ENCODE measurements at regions not wholly inside any gene's neighbourhood (a gene's known extent, or its start where the extent isn't known, plus 50 kb on each side); places are given as distances from the start of the nearest gene placed in this dataset.

GRCh38 chr4:10872833-10873517 lies 188.4 kb upstream of the CLNK start:
- no peaks in the 10 kb centered on the region for H3K9me2 ChIP-seq (replicated peaks; ENCODE audit: low read depth, low read length)
- peak overlapping the region; percentile 7 for H3K4me2 ChIP-seq (ENCODE audit: low read depth, low read length, poor library complexity, severe bottlenecking)

GRCh38 chr4:10866666-10867065 lies 182.1 kb upstream of the CLNK start:
- no peaks in the 10 kb centered on the region for H3K9me3 ChIP-seq (ENCODE audit: insufficient read depth, low read depth, low read length)
- no peaks in the 10 kb centered on the region for H3K79me2 ChIP-seq (ENCODE audit: insufficient read depth, low read length)
- H3K9ac ChIP-seq (ENCODE audit: low read depth, low read length, poor library complexity, severe bottlenecking): no peak overlapping the region
- H3K4me3 ChIP-seq (ENCODE audit: low read length, poor library complexity, severe bottlenecking): no peak overlapping the region
- H3F3A ChIP-seq (ENCODE audit: low read depth): no peaks in the 10 kb centered on the region
- no peaks in the 10 kb centered on the region for H3K27me3 ChIP-seq (ENCODE audit: insufficient read depth, low read length, poor library complexity, severe bottlenecking)
- no peak overlapping the region for H2AFZ ChIP-seq (ENCODE audit: low read length)
- no peak overlapping the region for H3K4me2 ChIP-seq (ENCODE audit: low read depth, low read length, poor library complexity, severe bottlenecking)
- peaks cover 7% of the 10 kb centered on the region for H3K4me1 ChIP-seq (ENCODE audit: insufficient read depth, low read length, poor library complexity, severe bottlenecking)
- H3K9me2 ChIP-seq (replicated peaks; ENCODE audit: low read depth, low read length): no peaks in the 10 kb centered on the region
- TF ChIP-seq EZH2phosphoT487 (IDR thresholded peaks at IDR 0.05; ENCODE audit: borderline replicate concordance) (no peak), CTCF (conservative IDR thresholded peaks at IDR 0.05; ENCODE audit: low read length) (no peak)
- no peaks in the 10 kb centered on the region for H4K20me1 ChIP-seq (ENCODE audit: insufficient read depth, low read length, poor library complexity, severe bottlenecking)
- peaks cover 5% of the 10 kb centered on the region for H3K36me3 ChIP-seq (ENCODE audit: insufficient read depth, low read length)

More at GRCh38 chr4:10872833-10873517, 188.4 kb upstream of the CLNK start:
- Histone ChIP-seq H3K79me2 (ENCODE audit: insufficient read depth, low read length) (no peaks in the 10 kb centered on the region), H3K36me3 (ENCODE audit: insufficient read depth, low read length) (peaks cover 32% of the 10 kb centered on the region), H3K9ac (ENCODE audit: low read depth, low read length, poor library complexity, severe bottlenecking) (no peak overlapping the region), H3K4me3 (ENCODE audit: low read length, poor library complexity, severe bottlenecking) (no peak overlapping the region), H2AFZ (ENCODE audit: low read length) (no peak overlapping the region), H3K27me3 (ENCODE audit: insufficient read depth, low read length, poor library complexity, severe bottlenecking) (no peaks in the 10 kb centered on the region), H4K20me1 (ENCODE audit: insufficient read depth, low read length, poor library complexity, severe bottlenecking) (no peaks in the 10 kb centered on the region), H3K9me3 (ENCODE audit: insufficient read depth, low read depth, low read length) (no peaks in the 10 kb centered on the region), H3F3A (ENCODE audit: low read depth) (no peaks in the 10 kb centered on the region), H3K4me1 (ENCODE audit: insufficient read depth, low read length, poor library complexity, severe bottlenecking) (peaks cover 12% of the 10 kb centered on the region)
- TF ChIP-seq CTCF (conservative IDR thresholded peaks at IDR 0.05; ENCODE audit: low read length): no peak; the same call in 1 of the 2 replicates
- TF ChIP-seq EZH2phosphoT487 (IDR thresholded peaks at IDR 0.05; ENCODE audit: borderline replicate concordance): no peak

- Histone ChIP-seq H3F3A (ENCODE audit: low read depth) (no peaks in the 10 kb centered on the region), H2AFZ (ENCODE audit: low read length) (no peak overlapping the region), H3K27me3 (ENCODE audit: insufficient read depth, low read length, poor library complexity, severe bottlenecking) (no peaks in the 10 kb centered on the region), H3K36me3 (ENCODE audit: insufficient read depth, low read length) (peaks cover 12% of the 10 kb centered on the region; the same call in 1 of the 2 replicates), H4K20me1 (ENCODE audit: insufficient read depth, low read length, poor library complexity, severe bottlenecking) (no peaks in the 10 kb centered on the region), H3K4me3 (ENCODE audit: low read length, poor library complexity, severe bottlenecking) (no peak overlapping the region), H3K4me2 (ENCODE audit: low read depth, low read length, poor library complexity, severe bottlenecking) (no peak overlapping the region), H3K4me1 (ENCODE audit: insufficient read depth, low read length, poor library complexity, severe bottlenecking) (peaks cover 10% of the 10 kb centered on the region), H3K9me2 (replicated peaks; ENCODE audit: low read depth, low read length) (no peaks in the 10 kb centered on the region), H3K79me2 (ENCODE audit: insufficient read depth, low read length) (no peaks in the 10 kb centered on the region), H3K9me3 (ENCODE audit: insufficient read depth, low read depth, low read length) (peaks cover 11% of the 10 kb centered on the region), H3K9ac (ENCODE audit: low read depth, low read length, poor library complexity, severe bottlenecking) (no peak overlapping the region)
- TF ChIP-seq EZH2phosphoT487 (IDR thresholded peaks at IDR 0.05; ENCODE audit: borderline replicate concordance) (no peak), CTCF (conservative IDR thresholded peaks at IDR 0.05; ENCODE audit: low read length) (no peak)
These were observed 176.5 kb upstream of the CLNK start for GRCh38 chr4:10861036-10861435.

All from Loucy (cell line).